8988T (cell line): ENCODE measurements at regions not wholly inside any gene's neighbourhood (a gene's known extent, or its start where the extent isn't known, plus 50 kb on each side); places are given as distances from the start of the nearest gene placed in this dataset.
"Not testable (repeated sequence)": the region's sequence is repeated elsewhere in the genome, so short reads cannot be mapped to it uniquely, and the experiment has no call there.

Source experiments
- DNase-seq: peaks from one replicate; pipeline ENCODE4 v3.0.0; 2011

- no peak for DNase-seq
Observed at GRCh38 chr16:65822148-65822547, 544.3 kb upstream of the CDH5 start.

- DNase-seq: no peak
Observed at GRCh38 chr16:65819136-65819898, 547.2 kb upstream of the CDH5 start.

- DNase-seq: no peak
Observed at GRCh38 chr16:65817799-65818198, 548.7 kb upstream of the CDH5 start.

GRCh38 chr16:65817066-65817465, 549.4 kb upstream of the CDH5 start:
- no peak for DNase-seq

GRCh38 chr16:65816556-65816955, 549.9 kb upstream of the CDH5 start:
- DNase-seq: no peak

GRCh38 chr16:65815707-65816106, 550.8 kb upstream of the CDH5 start:
- DNase-seq: no peak

GRCh38 chr16:65813879-65814278, 552.6 kb upstream of the CDH5 start:
- DNase-seq: not testable (repeated sequence)

- DNase-seq: no peak
Observed at GRCh38 chr16:65809627-65810026, 556.9 kb upstream of the CDH5 start.

- no peak for DNase-seq
Observed at GRCh38 chr16:65808790-65809189, 557.7 kb upstream of the CDH5 start.

- no peak for DNase-seq
Observed at GRCh38 chr16:65807858-65808257, 558.6 kb upstream of the CDH5 start.

- DNase-seq: not testable (repeated sequence)
Observed at GRCh38 chr16:65805704-65806103, 560.8 kb upstream of the CDH5 start.

GRCh38 chr16:65796481-65796880, 570.0 kb upstream of the CDH5 start:
- no peak for DNase-seq

- no peak for DNase-seq
Observed at GRCh38 chr16:65794973-65795372, 571.5 kb upstream of the CDH5 start.

GRCh38 chr16:65793781-65794180, 572.7 kb upstream of the CDH5 start:
- no peak for DNase-seq

GRCh38 chr16:65790768-65791167, 575.7 kb upstream of the CDH5 start:
- DNase-seq: no peak

- DNase-seq: no peak
Observed at GRCh38 chr16:65789161-65789945, 577.1 kb upstream of the CDH5 start.

GRCh38 chr16:65788434-65789140, 577.9 kb upstream of the CDH5 start:
- no peak for DNase-seq

- no peak for DNase-seq
Observed at GRCh38 chr16:65787921-65788320, 578.6 kb upstream of the CDH5 start.

- no peak for DNase-seq
Observed at GRCh38 chr16:65786916-65787315, 579.6 kb upstream of the CDH5 start.

GRCh38 chr16:65783709-65784474, 582.6 kb upstream of the CDH5 start:
- DNase-seq: no peak

GRCh38 chr16:65782611-65783600, 583.6 kb upstream of the CDH5 start:
- no peak for DNase-seq

GRCh38 chr16:65781855-65782254, 584.6 kb upstream of the CDH5 start:
- no peak for DNase-seq
